ENCODE measurements at regions not wholly inside any gene's neighbourhood (a gene's known extent, or its start where the extent isn't known, plus 50 kb on each side); places are given as distances from the start of the nearest gene placed in this dataset.

DNA sequence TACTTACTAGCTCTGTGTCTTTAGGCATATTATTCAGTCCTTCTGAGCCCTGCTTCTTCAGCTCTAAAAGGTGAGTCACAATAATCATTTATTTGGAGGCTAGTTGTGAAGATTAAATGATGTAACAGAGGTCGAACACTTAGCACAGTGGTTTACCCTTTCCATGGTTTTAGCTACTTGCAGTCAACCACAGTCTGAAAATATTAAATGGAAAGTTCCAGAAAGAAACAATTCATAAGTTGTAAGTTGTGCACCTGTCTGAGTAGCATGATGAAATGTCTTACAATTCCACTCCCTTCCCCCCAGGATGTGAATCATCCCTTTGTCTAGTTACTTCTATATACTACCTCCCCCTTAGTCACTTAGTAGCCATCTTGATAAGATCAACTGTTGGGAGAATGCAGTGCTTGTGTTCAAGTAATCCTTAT, 217.6 kb upstream of the THUMPD2 start:
- WGBS, 4 donors: 78 to 91% (median 84%) methylated on average over 1 of the region's 1 CpG
- Histone ChIP-seq H3K27me3 (no peaks in the 10 kb centered on the region), H3K27ac (no peak overlapping the region), H3K9me3 (no peaks in the 10 kb centered on the region), H3K4me3 (no peak overlapping the region), H3K36me3 (no peaks in the 10 kb centered on the region), H3K4me1 (no peaks in the 10 kb centered on the region)
- no peak for DNase-seq
- intact Hi-C loops (cut with DNase I): no loop called here
- TF ChIP-seq, protein P1, sequence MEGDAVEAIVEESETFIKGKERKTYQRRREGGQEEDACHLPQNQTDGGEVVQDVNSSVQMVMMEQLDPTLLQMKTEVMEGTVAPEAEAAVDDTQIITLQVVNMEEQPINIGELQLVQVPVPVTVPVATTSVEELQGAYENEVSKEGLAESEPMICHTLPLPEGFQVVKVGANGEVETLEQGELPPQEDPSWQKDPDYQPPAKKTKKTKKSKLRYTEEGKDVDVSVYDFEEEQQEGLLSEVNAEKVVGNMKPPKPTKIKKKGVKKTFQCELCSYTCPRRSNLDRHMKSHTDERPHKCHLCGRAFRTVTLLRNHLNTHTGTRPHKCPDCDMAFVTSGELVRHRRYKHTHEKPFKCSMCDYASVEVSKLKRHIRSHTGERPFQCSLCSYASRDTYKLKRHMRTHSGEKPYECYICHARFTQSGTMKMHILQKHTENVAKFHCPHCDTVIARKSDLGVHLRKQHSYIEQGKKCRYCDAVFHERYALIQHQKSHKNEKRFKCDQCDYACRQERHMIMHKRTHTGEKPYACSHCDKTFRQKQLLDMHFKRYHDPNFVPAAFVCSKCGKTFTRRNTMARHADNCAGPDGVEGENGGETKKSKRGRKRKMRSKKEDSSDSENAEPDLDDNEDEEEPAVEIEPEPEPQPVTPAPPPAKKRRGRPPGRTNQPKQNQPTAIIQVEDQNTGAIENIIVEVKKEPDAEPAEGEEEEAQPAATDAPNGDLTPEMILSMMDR (IDR thresholded peaks at IDR 0.05): no peak
- no peak for TF ChIP-seq POLR2A (IDR thresholded peaks at IDR 0.05)
- no peak for ATAC-seq

DNA sequence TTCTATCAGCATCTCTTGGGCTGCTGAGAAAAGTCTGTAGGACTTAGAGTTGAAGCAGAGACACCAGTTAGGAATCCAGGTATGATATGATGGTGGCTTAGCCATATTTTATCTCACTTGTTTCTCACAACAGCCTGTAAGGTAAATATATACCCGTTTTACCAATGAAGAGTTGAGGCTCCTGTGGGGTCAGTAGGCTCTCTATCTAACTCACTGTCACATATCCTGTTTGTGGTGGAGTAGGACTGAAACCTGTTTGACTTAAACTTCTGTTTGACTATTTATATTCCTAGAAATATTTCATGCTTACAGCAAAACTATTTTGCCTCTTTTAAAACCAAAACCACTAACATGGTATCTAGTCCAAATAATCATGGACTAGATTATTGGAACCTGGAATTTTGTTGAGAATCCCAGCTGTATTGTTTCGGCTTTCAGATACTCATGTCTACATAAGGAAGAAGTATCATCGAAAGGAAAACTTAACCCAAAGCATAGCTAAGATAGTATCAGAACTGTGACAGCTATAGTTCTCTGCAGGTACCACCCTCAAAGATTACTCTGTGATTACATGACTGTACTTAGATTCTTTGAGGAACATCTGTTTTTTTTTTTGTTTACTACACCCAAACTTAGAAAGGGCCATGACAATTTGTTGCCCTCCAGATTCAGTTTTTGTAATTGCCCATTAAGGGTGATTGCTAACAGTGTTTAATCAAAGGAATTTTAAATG, 216.1 kb upstream of the THUMPD2 start:
- no peak overlapping the region for H3K27ac ChIP-seq
- no peaks in the 10 kb centered on the region for H3K27me3 ChIP-seq
- TF ChIP-seq POLR2A (IDR thresholded peaks at IDR 0.05): no peak
- TF ChIP-seq, protein P1 (IDR thresholded peaks at IDR 0.05): no peak
- no peaks in the 10 kb centered on the region for H3K4me1 ChIP-seq
- H3K9me3 ChIP-seq: no peaks in the 10 kb centered on the region
- ATAC-seq (no peak), DNase-seq (no peak)
- intact Hi-C loops (cut with DNase I): no loop called here
- H3K36me3 ChIP-seq: no peaks in the 10 kb centered on the region
- no peak overlapping the region for H3K4me3 ChIP-seq
- WGBS, 4 donors: 84 to 92% (median 87%) methylated on average over 3 of the region's 3 CpGs

DNA sequence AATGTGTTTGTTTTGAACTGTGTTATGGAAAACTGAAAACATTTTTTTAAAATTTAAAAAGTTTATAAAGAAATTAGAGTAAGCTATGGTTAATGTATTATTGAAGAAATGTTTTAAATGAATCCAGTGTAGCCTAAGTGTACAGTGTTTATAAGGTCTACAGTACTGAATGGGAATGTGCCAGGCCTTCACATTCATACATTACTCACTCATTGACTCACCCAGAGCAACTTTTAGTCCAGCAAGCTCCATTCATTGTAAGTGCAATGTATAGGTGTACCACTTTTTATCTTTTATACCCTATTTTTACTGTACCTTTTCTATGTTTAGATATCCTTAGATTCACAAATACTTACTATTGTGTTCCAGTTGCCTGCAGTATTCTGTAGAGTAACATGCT, 215.1 kb upstream of the THUMPD2 start:
- no peak for DNase-seq
- Histone ChIP-seq H3K4me3 (no peak overlapping the region), H3K36me3 (no peaks in the 10 kb centered on the region), H3K27ac (no peak overlapping the region), H3K9me3 (no peaks in the 10 kb centered on the region), H3K4me1 (peaks cover 0 to 3% (median 0%) of the 10 kb centered on the region in 12 donors), H3K27me3 (no peaks in the 10 kb centered on the region)
- ATAC-seq: no peak
- intact Hi-C loops (cut with DNase I): no loop called here
- TF ChIP-seq POLR2A (IDR thresholded peaks at IDR 0.05): no peak
- TF ChIP-seq, protein P1 (IDR thresholded peaks at IDR 0.05): no peak

DNA sequence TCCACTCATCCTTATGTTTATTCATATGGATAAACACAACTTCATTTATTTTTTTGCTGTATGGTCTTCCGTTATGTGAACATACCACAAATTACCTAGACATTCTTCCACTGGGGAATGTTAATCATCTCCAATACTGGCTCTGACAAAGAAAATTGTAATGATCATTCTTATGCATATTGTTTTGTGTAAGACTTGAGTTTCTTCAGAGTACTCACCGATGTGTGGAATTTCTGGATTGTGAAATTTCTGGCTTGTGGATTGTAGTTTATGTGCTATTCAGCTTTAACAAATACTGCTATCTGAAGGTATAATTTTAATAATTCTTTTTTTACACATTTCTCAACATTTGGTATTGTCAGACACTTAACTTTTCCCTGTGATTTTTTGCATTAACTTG, 212.2 kb upstream of the THUMPD2 start:
- no peak for TF ChIP-seq POLR2A (IDR thresholded peaks at IDR 0.05)
- TF ChIP-seq, protein P1 (IDR thresholded peaks at IDR 0.05): no peak
- Histone ChIP-seq H3K4me1 (peaks cover 0 to 3% (median 0%) of the 10 kb centered on the region in 12 donors), H3K27ac (no peak overlapping the region), H3K27me3 (no peaks in the 10 kb centered on the region), H3K36me3 (no peaks in the 10 kb centered on the region), H3K9me3 (peaks cover 0 to 3% (median 0%) of the 10 kb centered on the region in 12 donors), H3K4me3 (no peak overlapping the region)
- WGBS, 4 donors: 44 to 98% (median 52%) methylated on average over 1 to 2 of the region's 2 CpGs
- DNase-seq: no peak
- no peak for ATAC-seq
- intact Hi-C loops (cut with DNase I): no loop called here
